Caco-2 (cell line): ENCODE measurements at regions not wholly inside any gene's neighbourhood (a gene's known extent, or its start where the extent isn't known, plus 50 kb on each side); places are given as distances from the start of the nearest gene placed in this dataset.

Experiments
- BruUV-seq: library from RNA; stranded (reverse); fragments of 400-500 nt; replicated peaks from 2 replicates; lab custom pipeline; 2021; lab: Mats Ljungman, UMichigan
- CTCF ChIA-PET: fragments of 300-600 bp; sonication (Branson Sonifier 250); formaldehyde crosslinking; loops from one replicate; lab custom pipeline; 2022; ENCODE audit warnings: antibody characterized with exemption; lab: Charles Lee
- POLR2A ChIA-PET: fragments of 300-600 bp; sonication (Branson Sonifier 250); formaldehyde crosslinking; loops from one replicate; lab custom pipeline; 2022; ENCODE audit warnings: antibody characterized with exemption; lab: Charles Lee
- DNase-seq, 2 experiments: peaks; one replicate each; pipeline versions ENCODE4 v3.0.0 to v3.0.0-alpha.2; 2020 to 2022
- H3K27me3 ChIP-seq: replicated peaks from 2 replicates; pipeline ENCODE4 v1.6.0; 2011; ENCODE audit warnings: low read length; ENCODE audit not compliant: control insufficient read depth, insufficient read depth
- H3K36me3 ChIP-seq: 2 replicates; pipeline ENCODE4 v1.5.1; 2011; ENCODE audit warnings: low read length; ENCODE audit not compliant: control insufficient read depth, insufficient read depth
- H3K4me1 ChIP-seq: fragments of 250-450 bp; sonication (Bioruptor Pico); 2 replicates; pipeline ENCODE4 v1.5.1; 2020; ENCODE audit warnings: mild to moderate bottlenecking
- H3K4me3 ChIP-seq: 2 replicates; pipeline ENCODE4 v1.5.1; 2011; ENCODE audit warnings: low read depth, mild to moderate bottlenecking, control low read depth, low read length
- H3K9me3 ChIP-seq: fragments of 250-450 bp; sonication (Bioruptor Pico); 2 replicates; pipeline ENCODE4 v1.5.1; 2020; ENCODE audit warnings: mild to moderate bottlenecking, moderate library complexity
- H3K27ac Mint-ChIP-seq: one replicate; pipeline ENCODE4 v1.8.0; 2022; ENCODE audit warnings: mixed read lengths; ENCODE audit not compliant: unreplicated experiment
- H3K27me3 Mint-ChIP-seq: one replicate; pipeline ENCODE4 v1.8.0; 2022; ENCODE audit warnings: mixed read lengths; ENCODE audit not compliant: insufficient read depth, unreplicated experiment
- H3K36me3 Mint-ChIP-seq: one replicate; pipeline ENCODE4 v1.8.0; 2022; ENCODE audit warnings: mild to moderate bottlenecking, mixed read lengths; ENCODE audit not compliant: insufficient read depth, unreplicated experiment
- H3K4me1 Mint-ChIP-seq: one replicate; pipeline ENCODE4 v1.8.0; 2022; ENCODE audit warnings: low read depth, mixed read lengths; ENCODE audit not compliant: unreplicated experiment
- H3K4me3 Mint-ChIP-seq: one replicate; pipeline ENCODE4 v1.8.0; 2022; ENCODE audit warnings: mild to moderate bottlenecking, moderate library complexity, mixed read lengths; ENCODE audit not compliant: unreplicated experiment
- H3K9me3 Mint-ChIP-seq: one replicate; pipeline ENCODE4 v1.8.0; 2022; ENCODE audit warnings: mixed read lengths; ENCODE audit not compliant: unreplicated experiment
- CTCF ChIP-seq, 2 experiments: fragments of 200-600 bp in 1 of 2; IDR thresholded peaks; 1 replicate in 1 of 2; 2 replicates in 1 of 2; pipeline versions ENCODE4 v1.5.1 to v1.8.0; 2011 to 2022; ENCODE audit warnings: antibody characterized with exemption in 1 of 2, control low read depth in 1 of 2, inconsistent platforms in 1 of 2, low read depth in 1 of 2, low read length in 1 of 2, mild to moderate bottlenecking in 1 of 2, moderate library complexity in 1 of 2; ENCODE audit not compliant: insufficient read depth in 1 of 2, severe bottlenecking in 1 of 2, unreplicated experiment in 1 of 2
- intact Hi-C: fragments of 100-400 bp; cut with micrococcal nuclease; formaldehyde crosslinking; loops from one replicate; pipeline ENCODE4 v1.10.0; 2022; ENCODE audit not compliant: unreplicated experiment

- Histone ChIP-seq H3K27me3 (no peaks in the 10 kb centered on the region), H3K4me3 (no peak overlapping the region), H3K4me1 (no peaks in the 10 kb centered on the region), H3K9me3 (no peaks in the 10 kb centered on the region), H3K36me3 (no peaks in the 10 kb centered on the region)
- no peak overlapping the region for H3K4me3 Mint-ChIP-seq
- H3K9me3 Mint-ChIP-seq: no peaks in the 10 kb centered on the region
- intact Hi-C loops: loop anchor here (10.0 kb wide), 1 partner anchor 282 kb away; no protein-coding TSS in a partner anchor
- no peak for DNase-seq
- H3K36me3 Mint-ChIP-seq: no peaks in the 10 kb centered on the region
- BruUV-seq: no TSS peak
- H3K27me3 Mint-ChIP-seq: no peaks in the 10 kb centered on the region
- no peaks in the 10 kb centered on the region for H3K4me1 Mint-ChIP-seq
- no peak overlapping the region for H3K27ac Mint-ChIP-seq
- ChIA-PET POLR2A (no interaction called here), CTCF (no interaction called here)
- no peak for TF ChIP-seq CTCF (IDR thresholded peaks at IDR 0.05; ENCODE audit: insufficient read depth in 1 of 2, low read depth in 1 of 2, low read length in 1 of 2, severe bottlenecking in 1 of 2, unreplicated experiment in 1 of 2)
Measured at GRCh38 chr6:113587078-113587699, 270.0 kb upstream of the MARCKS start.

GRCh38 chr6:113588646-113589045, 268.5 kb upstream of the MARCKS start:
- no peaks in the 10 kb centered on the region for H3K9me3 ChIP-seq
- no peak for DNase-seq
- CTCF ChIA-PET: no interaction called here
- no peaks in the 10 kb centered on the region for H3K27me3 ChIP-seq
- Mint-ChIP-seq H3K27me3 (no peaks in the 10 kb centered on the region), H3K36me3 (no peaks in the 10 kb centered on the region), H3K27ac (no peak overlapping the region), H3K4me1 (no peaks in the 10 kb centered on the region), H3K4me3 (no peak overlapping the region), H3K9me3 (no peaks in the 10 kb centered on the region)
- no peak for TF ChIP-seq CTCF (IDR thresholded peaks at IDR 0.05; ENCODE audit: insufficient read depth in 1 of 2, low read depth in 1 of 2, low read length in 1 of 2, severe bottlenecking in 1 of 2, unreplicated experiment in 1 of 2)
- H3K4me1 ChIP-seq: no peaks in the 10 kb centered on the region
- BruUV-seq: no TSS peak
- H3K4me3 ChIP-seq: no peak overlapping the region
- no peaks in the 10 kb centered on the region for H3K36me3 ChIP-seq
- POLR2A ChIA-PET: no interaction called here
- intact Hi-C loops: loop anchor here (10.0 kb wide), 1 partner anchor 284 kb away; no protein-coding TSS in a partner anchor

- Histone ChIP-seq H3K4me1 (no peaks in the 10 kb centered on the region), H3K4me3 (no peak overlapping the region), H3K27me3 (no peaks in the 10 kb centered on the region), H3K9me3 (no peaks in the 10 kb centered on the region), H3K36me3 (no peaks in the 10 kb centered on the region)
- ChIA-PET POLR2A (no interaction called here), CTCF (no interaction called here)
- Mint-ChIP-seq H3K27ac (no peak overlapping the region), H3K4me1 (no peaks in the 10 kb centered on the region), H3K4me3 (no peak overlapping the region), H3K36me3 (no peaks in the 10 kb centered on the region), H3K27me3 (no peaks in the 10 kb centered on the region), H3K9me3 (no peaks in the 10 kb centered on the region)
- TF ChIP-seq CTCF (IDR thresholded peaks at IDR 0.05; ENCODE audit: insufficient read depth in 1 of 2, low read depth in 1 of 2, low read length in 1 of 2, severe bottlenecking in 1 of 2, unreplicated experiment in 1 of 2): no peak
- BruUV-seq: no TSS peak
- DNase-seq: no peak
- intact Hi-C loops: no loop called here
Measured at GRCh38 chr6:113591896-113592827, 265.0 kb upstream of the MARCKS start.
